ENCODE measurements at regions not wholly inside any gene's neighbourhood (a gene's known extent, or its start where the extent isn't known, plus 50 kb on each side); places are given as distances from the start of the nearest gene placed in this dataset.

- no peak for DNase-seq
These were observed 209.7 kb upstream of the FAR2 start for GRCh38 chr12:28939427-28939826.

GRCh38 chr12:28941248-28941647 lies 207.8 kb upstream of the FAR2 start:
- no peak for DNase-seq

GRCh38 chr12:28946361-28946760 lies 202.7 kb upstream of the FAR2 start:
- no peak for DNase-seq

- DNase-seq: no peak
These were observed 200.4 kb upstream of the FAR2 start for GRCh38 chr12:28948685-28949084.

- no peak for DNase-seq
These were observed 199.9 kb upstream of the FAR2 start for GRCh38 chr12:28949184-28949583.

- DNase-seq: no peak
These were observed 199.0 kb upstream of the FAR2 start for GRCh38 chr12:28950049-28950448.

- no peak for DNase-seq
These were observed 197.1 kb upstream of the FAR2 start for GRCh38 chr12:28951935-28952334.

- no peak for DNase-seq
These were observed 194.7 kb upstream of the FAR2 start for GRCh38 chr12:28954333-28954732.

GRCh38 chr12:28955491-28955890 lies 193.6 kb upstream of the FAR2 start:
- DNase-seq: no peak

GRCh38 chr12:28955931-28956330 lies 193.1 kb upstream of the FAR2 start:
- no peak for DNase-seq

- DNase-seq: peak; percentile 11
These were observed 190.4 kb upstream of the FAR2 start for GRCh38 chr12:28958553-28959195.

GRCh38 chr12:28961948-28962384 lies 187.1 kb upstream of the FAR2 start:
- peak; percentile 55 for DNase-seq

- no peak for DNase-seq
These were observed 185.5 kb upstream of the FAR2 start for GRCh38 chr12:28963554-28963953.

- DNase-seq: peak; percentile 51
These were observed 182.9 kb upstream of the FAR2 start for GRCh38 chr12:28966046-28966780.

GRCh38 chr12:28967426-28967825 lies 181.7 kb upstream of the FAR2 start:
- DNase-seq: no peak

GRCh38 chr12:28973491-28973890 lies 175.6 kb upstream of the FAR2 start:
- no peak for DNase-seq

GRCh38 chr12:28974166-28974565 lies 174.9 kb upstream of the FAR2 start:
- no peak for DNase-seq

- DNase-seq: no peak
These were observed 174.2 kb upstream of the FAR2 start for GRCh38 chr12:28974883-28975282.

- DNase-seq: no peak
These were observed 173.3 kb upstream of the FAR2 start for GRCh38 chr12:28975564-28976340.

GRCh38 chr12:28980436-28980835 lies 168.6 kb upstream of the FAR2 start:
- no peak for DNase-seq

- no peak for DNase-seq
These were observed 161.3 kb upstream of the FAR2 start for GRCh38 chr12:28987538-28988324.

GRCh38 chr12:28988325-28988704 lies 160.8 kb upstream of the FAR2 start:
- peak; percentile 39 for DNase-seq

GRCh38 chr12:28991626-28992025 lies 157.5 kb upstream of the FAR2 start:
- DNase-seq: no peak
